ENCODE measurements at regions not wholly inside any gene's neighbourhood (a gene's known extent, or its start where the extent isn't known, plus 50 kb on each side); places are given as distances from the start of the nearest gene placed in this dataset.

GRCh38 chr6:76892542-76892941, 570.7 kb downstream of the HTR1B start:
- Mint-ChIP-seq H3K36me3 (ENCODE audit: unreplicated experiment) (peaks cover 5% of the 10 kb centered on the region), H3K4me1 (ENCODE audit: low read depth, unreplicated experiment) (peaks cover 2% of the 10 kb centered on the region), H3K27ac (ENCODE audit: unreplicated experiment) (no peak overlapping the region), H3K4me3 (ENCODE audit: unreplicated experiment) (no peak overlapping the region), H3K27me3 (ENCODE audit: unreplicated experiment) (peaks cover 2% of the 10 kb centered on the region), H3K9me3 (ENCODE audit: unreplicated experiment) (peaks cover 1% of the 10 kb centered on the region)
- no peak for TF ChIP-seq CTCF (IDR thresholded peaks at IDR 0.05; ENCODE audit: partially characterized antibody, unreplicated experiment)
- DNase-seq: no peak

- H3K4me1 Mint-ChIP-seq (ENCODE audit: low read depth, unreplicated experiment): peaks cover 12% of the 10 kb centered on the region
- DNase-seq: no peak
- H3K9me3 Mint-ChIP-seq (ENCODE audit: unreplicated experiment): no peaks in the 10 kb centered on the region
Observed at GRCh38 chr6:76888351-76888750, 574.9 kb downstream of the HTR1B start.

GRCh38 chr6:76886900-76887299, 576.4 kb downstream of the HTR1B start:
- DNase-seq: peak; percentile 11
- H3K4me3 Mint-ChIP-seq (ENCODE audit: unreplicated experiment): no peak overlapping the region
- H3K9me3 Mint-ChIP-seq (ENCODE audit: unreplicated experiment): no peaks in the 10 kb centered on the region
- peaks cover 12% of the 10 kb centered on the region for H3K4me1 Mint-ChIP-seq (ENCODE audit: low read depth, unreplicated experiment)
- no peaks in the 10 kb centered on the region for H3K27me3 Mint-ChIP-seq (ENCODE audit: unreplicated experiment)
- H3K36me3 Mint-ChIP-seq (ENCODE audit: unreplicated experiment): no peaks in the 10 kb centered on the region
- H3K27ac Mint-ChIP-seq (ENCODE audit: unreplicated experiment): peak overlapping the region; percentile 4
- no peak for TF ChIP-seq CTCF (IDR thresholded peaks at IDR 0.05; ENCODE audit: partially characterized antibody, unreplicated experiment)

More at GRCh38 chr6:76888351-76888750, 574.9 kb downstream of the HTR1B start:
- H3K36me3 Mint-ChIP-seq (ENCODE audit: unreplicated experiment): peaks cover under 1% of the 10 kb centered on the region
- no peak overlapping the region for H3K4me3 Mint-ChIP-seq (ENCODE audit: unreplicated experiment)
- TF ChIP-seq CTCF (IDR thresholded peaks at IDR 0.05; ENCODE audit: partially characterized antibody, unreplicated experiment): no peak
- peak overlapping the region; percentile 67 for H3K27ac Mint-ChIP-seq (ENCODE audit: unreplicated experiment)
- H3K27me3 Mint-ChIP-seq (ENCODE audit: unreplicated experiment): no peaks in the 10 kb centered on the region

GRCh38 chr6:76885861-76886301, 577.4 kb downstream of the HTR1B start:
- Mint-ChIP-seq H3K27me3 (ENCODE audit: unreplicated experiment) (no peaks in the 10 kb centered on the region), H3K9me3 (ENCODE audit: unreplicated experiment) (no peaks in the 10 kb centered on the region), H3K27ac (ENCODE audit: unreplicated experiment) (no peak overlapping the region), H3K4me1 (ENCODE audit: low read depth, unreplicated experiment) (peaks cover 12% of the 10 kb centered on the region), H3K4me3 (ENCODE audit: unreplicated experiment) (no peak overlapping the region), H3K36me3 (ENCODE audit: unreplicated experiment) (no peaks in the 10 kb centered on the region)
- no peak for DNase-seq
- TF ChIP-seq CTCF (IDR thresholded peaks at IDR 0.05; ENCODE audit: partially characterized antibody, unreplicated experiment): no peak

- no peak for DNase-seq
- Mint-ChIP-seq H3K4me3 (ENCODE audit: unreplicated experiment) (no peak overlapping the region), H3K27ac (ENCODE audit: unreplicated experiment) (no peak overlapping the region), H3K36me3 (ENCODE audit: unreplicated experiment) (peaks cover 4% of the 10 kb centered on the region), H3K27me3 (ENCODE audit: unreplicated experiment) (peaks cover 3% of the 10 kb centered on the region), H3K4me1 (ENCODE audit: low read depth, unreplicated experiment) (peaks cover 6% of the 10 kb centered on the region), H3K9me3 (ENCODE audit: unreplicated experiment) (peaks cover 4% of the 10 kb centered on the region)
- no peak for TF ChIP-seq CTCF (IDR thresholded peaks at IDR 0.05; ENCODE audit: partially characterized antibody, unreplicated experiment)
Observed at GRCh38 chr6:76881414-76881813, 581.9 kb downstream of the HTR1B start.
